Prostate gland (tissue), 2 donors: ENCODE measurements at regions not wholly inside any gene's neighbourhood (a gene's known extent, or its start where the extent isn't known, plus 50 kb on each side); places are given as distances from the start of the nearest gene placed in this dataset.

ENCODE experiments used
- CTCF ChIP-seq, 4 experiments: fragments of 200-600 bp in 2 of 4; fragments of 450-650 bp in 2 of 4; sonication (generic) in 2 of 4; IDR thresholded peaks; 1 replicate in 3 of 4; 2 replicates in 1 of 4; pipeline ENCODE4 v1.5.1; 2016 to 2019; ENCODE audit warnings: antibody characterized with exemption in 4 of 4, mild to moderate bottlenecking in 2 of 4, moderate library complexity in 2 of 4
- POLR2A ChIP-seq: fragments of 450-650 bp; IDR thresholded peaks from one replicate; pipeline ENCODE4 v1.6.1; 2016; ENCODE audit warnings: antibody characterized with exemption, mild to moderate bottlenecking
- POLR2AphosphoS5 ChIP-seq: sonication (generic); formaldehyde crosslinking; IDR thresholded peaks from one replicate; pipeline ENCODE4 v1.6.1; 2017; ENCODE audit warnings: antibody characterized with exemption

DNA sequence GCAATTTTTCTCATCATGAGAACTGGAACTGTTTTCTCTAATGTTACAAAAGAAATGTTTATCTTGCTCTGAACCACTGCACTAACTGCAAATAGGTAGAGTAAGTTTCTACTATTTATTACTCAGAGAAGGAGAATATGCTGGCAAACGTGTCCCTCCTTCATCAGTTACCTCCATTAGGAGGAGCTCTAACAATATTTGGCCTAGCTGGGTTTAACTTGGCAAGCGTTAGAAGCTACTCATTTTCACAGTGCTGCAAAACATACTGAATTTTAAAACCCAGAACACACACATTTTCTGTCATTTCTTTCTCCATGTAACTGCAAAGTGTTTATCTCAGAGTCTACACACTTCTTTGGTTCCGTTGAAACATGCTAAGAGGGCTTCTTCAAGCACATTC is 101.0 kb upstream of the GABRG2 start:
- TF ChIP-seq CTCF (IDR thresholded peaks at IDR 0.05): peak in 1 of 4 experiments; percentile 37
- no peak for TF ChIP-seq POLR2A
- no peak for TF ChIP-seq POLR2AphosphoS5
